Activated CD4-positive, alpha-beta T cell treated with anti-CD3 and anti-CD28 coated beads, Interleukin-2, amount 10 ng/mL, durations not matched to agents 7 days and 5 days (primary cell): ENCODE measurements at regions not wholly inside any gene's neighbourhood (a gene's known extent, or its start where the extent isn't known, plus 50 kb on each side); places are given as distances from the start of the nearest gene placed in this dataset.

Experiments
- CTCF ChIA-PET: fragments of 350-600 bp; sonication (Branson Sonifier 250); formaldehyde crosslinking; loops from one replicate; lab custom pipeline; 2021; ENCODE audit warnings: antibody characterized with exemption; lab: Charles Lee
- POLR2A ChIA-PET: fragments of 350-600 bp; sonication (Branson Sonifier 250); formaldehyde crosslinking; loops from one replicate; lab custom pipeline; 2021; ENCODE audit warnings: antibody characterized with exemption; lab: Charles Lee
- DNase-seq: peaks from one replicate; pipeline ENCODE4 v3.0.0-alpha.2; 2020
- H3K27ac Mint-ChIP-seq: one replicate; pipeline ENCODE4 v1.8.0; 2021; ENCODE audit warnings: mild to moderate bottlenecking, moderate library complexity, mixed read lengths
- H3K27me3 Mint-ChIP-seq: one replicate; pipeline ENCODE4 v1.8.0; 2021; ENCODE audit warnings: mixed read lengths
- H3K36me3 Mint-ChIP-seq: one replicate; pipeline ENCODE4 v1.8.0; 2021; ENCODE audit warnings: low read depth, mixed read lengths
- H3K4me1 Mint-ChIP-seq: one replicate; pipeline ENCODE4 v1.8.0; 2021; ENCODE audit warnings: mixed read lengths
- H3K4me3 Mint-ChIP-seq: one replicate; pipeline ENCODE4 v1.8.0; 2021; ENCODE audit warnings: mild to moderate bottlenecking, moderate library complexity, mixed read lengths
- H3K9me3 Mint-ChIP-seq: one replicate; pipeline ENCODE4 v1.8.0; 2021; ENCODE audit warnings: mixed read lengths

GRCh38 chr6:78594668-78595066 lies 272.7 kb upstream of the IRAK1BP1 start:
- H3K4me1 Mint-ChIP-seq, result no peaks in the 10 kb centered on the region
- CTCF ChIA-PET, result interaction anchor here (1.2 kb wide), 1 partner anchor 17 kb away, joined by 3 read pairs; no protein-coding TSS in a partner anchor
- H3K4me3 Mint-ChIP-seq, result no peak overlapping the region
- H3K27ac Mint-ChIP-seq, result no peak overlapping the region
- no peaks in the 10 kb centered on the region for H3K36me3 Mint-ChIP-seq
- H3K9me3 Mint-ChIP-seq, result peaks cover 2% of the 10 kb centered on the region
- POLR2A ChIA-PET, result no interaction called here
- no peaks in the 10 kb centered on the region for H3K27me3 Mint-ChIP-seq
- no peak for DNase-seq

- POLR2A ChIA-PET, result no interaction called here
- Mint-ChIP-seq H3K36me3 (no peaks in the 10 kb centered on the region), H3K9me3 (peaks cover 2% of the 10 kb centered on the region), H3K27me3 (no peaks in the 10 kb centered on the region), H3K4me3 (no peak overlapping the region), H3K27ac (no peak overlapping the region), H3K4me1 (no peaks in the 10 kb centered on the region)
- DNase-seq, result no peak
- CTCF ChIA-PET, result no interaction called here
These were observed 269.4 kb upstream of the IRAK1BP1 start for GRCh38 chr6:78597966-78598365.

GRCh38 chr6:78598966-78599365 lies 268.4 kb upstream of the IRAK1BP1 start:
- CTCF ChIA-PET, result no interaction called here
- DNase-seq, result no peak
- peaks cover 2% of the 10 kb centered on the region for H3K9me3 Mint-ChIP-seq
- H3K27ac Mint-ChIP-seq, result no peak overlapping the region
- no peak overlapping the region for H3K4me3 Mint-ChIP-seq
- no peaks in the 10 kb centered on the region for H3K36me3 Mint-ChIP-seq
- H3K27me3 Mint-ChIP-seq, result no peaks in the 10 kb centered on the region
- POLR2A ChIA-PET, result no interaction called here
- H3K4me1 Mint-ChIP-seq, result no peaks in the 10 kb centered on the region

- POLR2A ChIA-PET, result no interaction called here
- Mint-ChIP-seq H3K4me3 (no peak overlapping the region), H3K27ac (no peak overlapping the region), H3K4me1 (no peaks in the 10 kb centered on the region), H3K9me3 (peaks cover 2% of the 10 kb centered on the region), H3K27me3 (no peaks in the 10 kb centered on the region), H3K36me3 (no peaks in the 10 kb centered on the region)
- CTCF ChIA-PET, result no interaction called here
- no peak for DNase-seq
These were observed 267.8 kb upstream of the IRAK1BP1 start for GRCh38 chr6:78599526-78599925.

- no peaks in the 10 kb centered on the region for H3K36me3 Mint-ChIP-seq
- POLR2A ChIA-PET, result no interaction called here
- no peaks in the 10 kb centered on the region for H3K4me1 Mint-ChIP-seq
- CTCF ChIA-PET, result no interaction called here
- H3K27me3 Mint-ChIP-seq, result no peaks in the 10 kb centered on the region
- DNase-seq, result no peak
- H3K4me3 Mint-ChIP-seq, result no peak overlapping the region
- no peaks in the 10 kb centered on the region for H3K9me3 Mint-ChIP-seq
- H3K27ac Mint-ChIP-seq, result no peak overlapping the region
These were observed 261.4 kb upstream of the IRAK1BP1 start for GRCh38 chr6:78605909-78606446.

- POLR2A ChIA-PET, result no interaction called here
- Mint-ChIP-seq H3K36me3 (no peaks in the 10 kb centered on the region), H3K4me1 (no peaks in the 10 kb centered on the region), H3K27me3 (no peaks in the 10 kb centered on the region), H3K27ac (no peak overlapping the region), H3K9me3 (no peaks in the 10 kb centered on the region), H3K4me3 (no peak overlapping the region)
- CTCF ChIA-PET, result no interaction called here
- no peak for DNase-seq
These were observed 260.2 kb upstream of the IRAK1BP1 start for GRCh38 chr6:78607189-78607588.

- H3K36me3 Mint-ChIP-seq, result no peaks in the 10 kb centered on the region
- DNase-seq, result no peak
- H3K9me3 Mint-ChIP-seq, result no peaks in the 10 kb centered on the region
- no peak overlapping the region for H3K4me3 Mint-ChIP-seq
- ChIA-PET POLR2A (no interaction called here), CTCF (no interaction called here)
- no peaks in the 10 kb centered on the region for H3K4me1 Mint-ChIP-seq
- H3K27ac Mint-ChIP-seq, result no peak overlapping the region
- H3K27me3 Mint-ChIP-seq, result no peaks in the 10 kb centered on the region
These were observed 256.2 kb upstream of the IRAK1BP1 start for GRCh38 chr6:78611102-78611620.

- POLR2A ChIA-PET, result no interaction called here
- H3K4me3 Mint-ChIP-seq, result no peak overlapping the region
- no peaks in the 10 kb centered on the region for H3K4me1 Mint-ChIP-seq
- no peak for DNase-seq
- CTCF ChIA-PET, result no interaction called here
- no peaks in the 10 kb centered on the region for H3K36me3 Mint-ChIP-seq
- H3K27me3 Mint-ChIP-seq, result no peaks in the 10 kb centered on the region
- H3K9me3 Mint-ChIP-seq, result no peaks in the 10 kb centered on the region
- no peak overlapping the region for H3K27ac Mint-ChIP-seq
These were observed 255.4 kb upstream of the IRAK1BP1 start for GRCh38 chr6:78611886-78612480.

GRCh38 chr6:78614961-78615360 lies 252.4 kb upstream of the IRAK1BP1 start:
- CTCF ChIA-PET, result no interaction called here
- no peaks in the 10 kb centered on the region for H3K36me3 Mint-ChIP-seq
- no peaks in the 10 kb centered on the region for H3K27me3 Mint-ChIP-seq
- POLR2A ChIA-PET, result no interaction called here
- H3K4me3 Mint-ChIP-seq, result no peak overlapping the region
- DNase-seq, result no peak
- H3K27ac Mint-ChIP-seq, result no peak overlapping the region
- H3K9me3 Mint-ChIP-seq, result no peaks in the 10 kb centered on the region
- H3K4me1 Mint-ChIP-seq, result no peaks in the 10 kb centered on the region

GRCh38 chr6:78615430-78615904 lies 251.9 kb upstream of the IRAK1BP1 start:
- Mint-ChIP-seq H3K4me3 (no peak overlapping the region), H3K9me3 (no peaks in the 10 kb centered on the region), H3K27ac (no peak overlapping the region), H3K36me3 (no peaks in the 10 kb centered on the region), H3K27me3 (no peaks in the 10 kb centered on the region), H3K4me1 (no peaks in the 10 kb centered on the region)
- ChIA-PET POLR2A (no interaction called here), CTCF (no interaction called here)
- DNase-seq, result no peak

- Mint-ChIP-seq H3K27ac (no peak overlapping the region), H3K9me3 (no peaks in the 10 kb centered on the region), H3K4me1 (no peaks in the 10 kb centered on the region), H3K36me3 (no peaks in the 10 kb centered on the region), H3K4me3 (no peak overlapping the region), H3K27me3 (no peaks in the 10 kb centered on the region)
- CTCF ChIA-PET, result no interaction called here
- no peak for DNase-seq
- POLR2A ChIA-PET, result no interaction called here
These were observed 248.4 kb upstream of the IRAK1BP1 start for GRCh38 chr6:78618970-78619369.

GRCh38 chr6:78623554-78623953 lies 243.8 kb upstream of the IRAK1BP1 start:
- no peak for DNase-seq
- H3K27ac Mint-ChIP-seq, result no peak overlapping the region
- ChIA-PET POLR2A (no interaction called here), CTCF (no interaction called here)
- H3K4me3 Mint-ChIP-seq, result no peak overlapping the region
- no peaks in the 10 kb centered on the region for H3K36me3 Mint-ChIP-seq
- H3K9me3 Mint-ChIP-seq, result no peaks in the 10 kb centered on the region
- H3K4me1 Mint-ChIP-seq, result no peaks in the 10 kb centered on the region
- H3K27me3 Mint-ChIP-seq, result no peaks in the 10 kb centered on the region

- Mint-ChIP-seq H3K36me3 (no peaks in the 10 kb centered on the region), H3K4me1 (no peaks in the 10 kb centered on the region), H3K27me3 (peaks cover 3% of the 10 kb centered on the region), H3K27ac (no peak overlapping the region), H3K9me3 (no peaks in the 10 kb centered on the region), H3K4me3 (no peak overlapping the region)
- POLR2A ChIA-PET, result no interaction called here
- no peak for DNase-seq
- CTCF ChIA-PET, result no interaction called here
These were observed 238.1 kb upstream of the IRAK1BP1 start for GRCh38 chr6:78629154-78629721.
